Transverse colon (tissue), 3 donors: ENCODE measurements at regions not wholly inside any gene's neighbourhood (a gene's known extent, or its start where the extent isn't known, plus 50 kb on each side); places are given as distances from the start of the nearest gene placed in this dataset.

Experiments
- CTCF ChIP-seq, 5 experiments: fragments of 200-600 bp in 3 of 5; fragments of 450-650 bp in 2 of 5; sonication (generic) in 3 of 5; IDR thresholded peaks; 1 replicate in 2 of 5; 2 replicates in 3 of 5; pipeline ENCODE4 v1.5.1; 2016 to 2017; ENCODE audit warnings: antibody characterized with exemption in 5 of 5, inconsistent platforms in 3 of 5, mild to moderate bottlenecking in 2 of 5, moderate library complexity in 1 of 5
- POLR2A ChIP-seq: fragments of 450-650 bp; IDR thresholded peaks from one replicate; pipeline ENCODE4 v1.6.1; 2016; ENCODE audit warnings: antibody characterized with exemption, mild to moderate bottlenecking, moderate library complexity

GRCh38 chr3:46091046-46091445 lies 63.8 kb upstream of the XCR1 start:
- TF ChIP-seq CTCF (IDR thresholded peaks at IDR 0.05), result no peak
- no peak for TF ChIP-seq POLR2A
